ENCODE measurements at regions not wholly inside any gene's neighbourhood (a gene's known extent, or its start where the extent isn't known, plus 50 kb on each side); places are given as distances from the start of the nearest gene placed in this dataset.

DNA sequence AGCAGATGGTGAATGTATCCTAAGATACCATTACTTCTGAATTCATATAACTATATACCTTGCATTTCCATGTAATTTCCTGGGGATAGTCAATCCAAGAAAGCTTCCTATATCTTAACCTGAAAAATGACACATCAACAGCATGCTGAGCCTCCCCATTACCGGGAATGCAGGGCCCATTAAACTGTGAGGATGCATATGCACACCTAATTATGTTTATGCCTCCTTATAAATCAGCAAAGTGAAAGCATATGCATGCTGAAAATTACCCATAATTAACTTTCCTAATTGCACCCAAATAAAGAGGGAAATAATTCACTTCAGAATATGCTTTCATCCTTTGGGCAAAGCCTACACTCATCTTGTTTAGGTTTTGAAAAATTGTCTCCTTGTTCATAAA is 663.0 kb downstream of the KCNA4 start:
- H3K4me1 ChIP-seq (ENCODE audit: control insufficient read depth in 1 of 2, insufficient read depth in 2 of 2, low read depth in 1 of 2, low read length in 1 of 2) = no peaks in the 10 kb centered on the region
- H3K9ac ChIP-seq = no peak overlapping the region
- ChIA-PET CTCF (interaction anchor here (1.6 to 1.7 kb wide), 2 partner anchors 10 to 11 kb away, joined by 5 to 6 read pairs; no protein-coding TSS in a partner anchor), POLR2A (no interaction called here)
- H4K20me1 ChIP-seq (ENCODE audit: insufficient read depth) = no peaks in the 10 kb centered on the region
- H2AFZ ChIP-seq (ENCODE audit: low read depth) = no peak overlapping the region
- no peak for DNase-seq
- WGBS (ENCODE audit: low lambda C conversion rate) = 10% methylated on average over 1 of the region's 1 CpG
- H3K36me3 ChIP-seq (replicated peaks in 1 of 2; ENCODE audit: control insufficient read depth in 1 of 2, insufficient read depth in 2 of 2, low read length in 1 of 2) = no peaks in the 10 kb centered on the region
- H3K79me2 ChIP-seq (ENCODE audit: insufficient read depth) = no peaks in the 10 kb centered on the region
- no peak overlapping the region for H3K27ac ChIP-seq (ENCODE audit: low read depth in 2 of 2, low read length in 1 of 2)
- no peak for TF ChIP-seq EZH2phosphoT487 (IDR thresholded peaks at IDR 0.05; ENCODE audit: borderline replicate concordance, low read depth)
- no peak for TF ChIP-seq CTCF (IDR thresholded peaks at IDR 0.05)
- H3K27me3 ChIP-seq (ENCODE audit: insufficient read depth) = no peaks in the 10 kb centered on the region
- H3K4me3 ChIP-seq (ENCODE audit: low read depth in 2 of 2, low read length in 1 of 2) = no peak overlapping the region
- no peak overlapping the region for H3K4me2 ChIP-seq
- H3K9me2 ChIP-seq = no peaks in the 10 kb centered on the region
- no peaks in the 10 kb centered on the region for H3F3A ChIP-seq (replicated peaks; ENCODE audit: insufficient read depth)
- H3K9me3 ChIP-seq = no peaks in the 10 kb centered on the region

GRCh38 chr11:29352273-29352795 is 664.5 kb downstream of the KCNA4 start:
- no peak for DNase-seq
- POLR2A ChIA-PET = no interaction called here
- no peaks in the 10 kb centered on the region for H3K9me2 ChIP-seq
- no peaks in the 10 kb centered on the region for H3K79me2 ChIP-seq (ENCODE audit: insufficient read depth)
- no peaks in the 10 kb centered on the region for H3K27me3 ChIP-seq (ENCODE audit: insufficient read depth)
- H3K4me3 ChIP-seq (ENCODE audit: low read depth in 2 of 2, low read length in 1 of 2) = no peak overlapping the region
- H3K36me3 ChIP-seq (replicated peaks in 1 of 2; ENCODE audit: control insufficient read depth in 1 of 2, insufficient read depth in 2 of 2, low read length in 1 of 2) = no peaks in the 10 kb centered on the region
- CTCF ChIA-PET = interaction anchor here (1.6 to 1.7 kb wide), 2 partner anchors 8 to 9 kb away, joined by 5 to 6 read pairs; no protein-coding TSS in a partner anchor
- H3K27ac ChIP-seq (ENCODE audit: low read depth in 2 of 2, low read length in 1 of 2) = no peak overlapping the region
- H3K4me2 ChIP-seq = no peak overlapping the region
- no peak overlapping the region for H3K9ac ChIP-seq
- no peaks in the 10 kb centered on the region for H4K20me1 ChIP-seq (ENCODE audit: insufficient read depth)
- no peaks in the 10 kb centered on the region for H3K9me3 ChIP-seq
- H3K4me1 ChIP-seq (ENCODE audit: control insufficient read depth in 1 of 2, insufficient read depth in 2 of 2, low read depth in 1 of 2, low read length in 1 of 2) = no peaks in the 10 kb centered on the region
- no peak overlapping the region for H2AFZ ChIP-seq (ENCODE audit: low read depth)
- WGBS (ENCODE audit: low lambda C conversion rate) = 10% methylated on average over 3 of the region's 3 CpGs
- TF ChIP-seq POLR2AphosphoS5 (IDR thresholded peaks at IDR 0.05; ENCODE audit: low read depth, low read length) (no peak), MXI1 (IDR thresholded peaks at IDR 0.05; ENCODE audit: low read depth, low read length) (no peak), CHD2 (IDR thresholded peaks at IDR 0.05; ENCODE audit: low read length, partially characterized antibody) (no peak), EP300 (IDR thresholded peaks at IDR 0.05; ENCODE audit: borderline replicate concordance in 1 of 2, low read depth in 1 of 2, low read length in 1 of 2) (no peak), TAF1 (IDR thresholded peaks at IDR 0.05; ENCODE audit: borderline replicate concordance, low read depth, low read length) (no peak), GABPA (IDR thresholded peaks at IDR 0.05; ENCODE audit: low read depth) (no peak), FOXM1 (IDR thresholded peaks at IDR 0.05; ENCODE audit: low read depth) (no peak), RFX5 (IDR thresholded peaks at IDR 0.05; ENCODE audit: low read length) (no peak), NFIC (IDR thresholded peaks at IDR 0.05; ENCODE audit: borderline replicate concordance) (no peak), USF2 (IDR thresholded peaks at IDR 0.05; ENCODE audit: borderline replicate concordance, low read depth, low read length) (no peak), ZBTB33 (IDR thresholded peaks at IDR 0.05; ENCODE audit: borderline replicate concordance, low read depth) (no peak)
- TF ChIP-seq, protein P1, sequence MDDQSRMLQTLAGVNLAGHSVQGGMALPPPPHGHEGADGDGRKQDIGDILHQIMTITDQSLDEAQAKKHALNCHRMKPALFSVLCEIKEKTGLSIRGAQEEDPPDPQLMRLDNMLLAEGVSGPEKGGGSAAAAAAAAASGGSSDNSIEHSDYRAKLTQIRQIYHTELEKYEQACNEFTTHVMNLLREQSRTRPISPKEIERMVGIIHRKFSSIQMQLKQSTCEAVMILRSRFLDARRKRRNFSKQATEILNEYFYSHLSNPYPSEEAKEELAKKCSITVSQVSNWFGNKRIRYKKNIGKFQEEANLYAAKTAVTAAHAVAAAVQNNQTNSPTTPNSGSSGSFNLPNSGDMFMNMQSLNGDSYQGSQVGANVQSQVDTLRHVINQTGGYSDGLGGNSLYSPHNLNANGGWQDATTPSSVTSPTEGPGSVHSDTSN (IDR thresholded peaks at IDR 0.05) = no peak
- TF ChIP-seq, protein P2, sequence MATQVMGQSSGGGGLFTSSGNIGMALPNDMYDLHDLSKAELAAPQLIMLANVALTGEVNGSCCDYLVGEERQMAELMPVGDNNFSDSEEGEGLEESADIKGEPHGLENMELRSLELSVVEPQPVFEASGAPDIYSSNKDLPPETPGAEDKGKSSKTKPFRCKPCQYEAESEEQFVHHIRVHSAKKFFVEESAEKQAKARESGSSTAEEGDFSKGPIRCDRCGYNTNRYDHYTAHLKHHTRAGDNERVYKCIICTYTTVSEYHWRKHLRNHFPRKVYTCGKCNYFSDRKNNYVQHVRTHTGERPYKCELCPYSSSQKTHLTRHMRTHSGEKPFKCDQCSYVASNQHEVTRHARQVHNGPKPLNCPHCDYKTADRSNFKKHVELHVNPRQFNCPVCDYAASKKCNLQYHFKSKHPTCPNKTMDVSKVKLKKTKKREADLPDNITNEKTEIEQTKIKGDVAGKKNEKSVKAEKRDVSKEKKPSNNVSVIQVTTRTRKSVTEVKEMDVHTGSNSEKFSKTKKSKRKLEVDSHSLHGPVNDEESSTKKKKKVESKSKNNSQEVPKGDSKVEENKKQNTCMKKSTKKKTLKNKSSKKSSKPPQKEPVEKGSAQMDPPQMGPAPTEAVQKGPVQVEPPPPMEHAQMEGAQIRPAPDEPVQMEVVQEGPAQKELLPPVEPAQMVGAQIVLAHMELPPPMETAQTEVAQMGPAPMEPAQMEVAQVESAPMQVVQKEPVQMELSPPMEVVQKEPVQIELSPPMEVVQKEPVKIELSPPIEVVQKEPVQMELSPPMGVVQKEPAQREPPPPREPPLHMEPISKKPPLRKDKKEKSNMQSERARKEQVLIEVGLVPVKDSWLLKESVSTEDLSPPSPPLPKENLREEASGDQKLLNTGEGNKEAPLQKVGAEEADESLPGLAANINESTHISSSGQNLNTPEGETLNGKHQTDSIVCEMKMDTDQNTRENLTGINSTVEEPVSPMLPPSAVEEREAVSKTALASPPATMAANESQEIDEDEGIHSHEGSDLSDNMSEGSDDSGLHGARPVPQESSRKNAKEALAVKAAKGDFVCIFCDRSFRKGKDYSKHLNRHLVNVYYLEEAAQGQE (IDR thresholded peaks at IDR 0.05; ENCODE audit: low read depth, low read length) = no peak
- H3F3A ChIP-seq (replicated peaks; ENCODE audit: insufficient read depth) = no peaks in the 10 kb centered on the region
